HEK293 (cell line): ENCODE measurements at regions not wholly inside any gene's neighbourhood (a gene's known extent, or its start where the extent isn't known, plus 50 kb on each side); places are given as distances from the start of the nearest gene placed in this dataset.

ENCODE experiments used
- CTCF ChIA-PET: fragments of 350-600 bp; formaldehyde crosslinking; extraction: SDS; loops from one replicate; lab custom pipeline; 2021; ENCODE audit warnings: antibody characterized with exemption; lab: Yijun Ruan, JAX
- POLR2A ChIA-PET: fragments of 300-600 bp; formaldehyde crosslinking; extraction: SDS; loops from one replicate; lab custom pipeline; 2020; ENCODE audit warnings: antibody characterized with exemption, inconsistent platforms; lab: Yijun Ruan, JAX
- H3K27ac ChIP-seq: fragments of 200-500 bp; sonication (Bioruptor generic); 2 replicates; pipeline ENCODE4 v1.5.1; 2014; ENCODE audit warnings: low read depth, low read length, control low read depth, inconsistent platforms; ENCODE audit errors: extremely low read depth
- H3K36me3 ChIP-seq, 2 experiments: fragments of 200-500 bp in 1 of 2; sonication (Bioruptor generic) in 1 of 2; 1 replicate in 1 of 2; 2 replicates in 1 of 2; pipeline ENCODE4 v1.5.1; 2014 to 2017; ENCODE audit warnings: inconsistent platforms in 2 of 2, low read length in 2 of 2; ENCODE audit not compliant: control insufficient read depth in 2 of 2, insufficient read depth in 1 of 2
- H3K4me1 ChIP-seq: fragments of 200-500 bp; sonication (Bioruptor generic); 2 replicates; pipeline ENCODE4 v1.5.1; 2014; ENCODE audit warnings: mild to moderate bottlenecking, low read length, inconsistent platforms; ENCODE audit not compliant: control insufficient read depth, insufficient read depth
- H3K4me3 ChIP-seq: 2 replicates; pipeline ENCODE4 v1.5.1; 2011; ENCODE audit warnings: low read depth, mild to moderate bottlenecking, control low read depth, low read length, moderate library complexity
- H3K9me3 ChIP-seq: fragments of 200-500 bp; sonication (Bioruptor generic); 2 replicates; pipeline ENCODE4 v1.5.1; 2014; ENCODE audit warnings: low read depth, low read length, inconsistent platforms; ENCODE audit not compliant: control insufficient read depth, insufficient read depth
- GLI2 ChIP-seq: fragments of 450-650 bp; formaldehyde crosslinking; IDR thresholded peaks from 2 replicates; pipeline ENCODE4; 2017; ENCODE audit warnings: missing biosample characterization, missing genetic modification characterization, low read depth, borderline replicate concordance
- HIC1 ChIP-seq: fragments of 450-650 bp; formaldehyde crosslinking; IDR thresholded peaks from 2 replicates; pipeline ENCODE4 v1.5.1; 2016; ENCODE audit warnings: missing biosample characterization, missing genetic modification characterization
- WT1 ChIP-seq: fragments of 450-650 bp; formaldehyde crosslinking; IDR thresholded peaks from 2 replicates; pipeline ENCODE4 v1.5.1; 2016; ENCODE audit warnings: missing biosample characterization, missing genetic modification characterization
- ZBTB48 ChIP-seq: fragments of 450-650 bp; formaldehyde crosslinking; IDR thresholded peaks from 2 replicates; pipeline ENCODE4 v1.5.1; 2016; ENCODE audit warnings: missing biosample characterization, missing genetic modification characterization
- ZBTB8A ChIP-seq: fragments of 450-650 bp; formaldehyde crosslinking; IDR thresholded peaks from 2 replicates; pipeline ENCODE4 v1.5.1; 2016; ENCODE audit warnings: missing biosample characterization, missing genetic modification characterization
- ZFP3 ChIP-seq: fragments of 450-650 bp; formaldehyde crosslinking; IDR thresholded peaks from 2 replicates; pipeline ENCODE4 v1.5.1; 2016; ENCODE audit warnings: low read depth, missing biosample characterization, missing genetic modification characterization
- ZNF335 ChIP-seq: fragments of 450-650 bp; formaldehyde crosslinking; conservative IDR thresholded peaks from 2 replicates; pipeline ENCODE4 v1.5.1; 2016; ENCODE audit warnings: missing biosample characterization, missing genetic modification characterization
- ZNF514 ChIP-seq: fragments of 450-650 bp; formaldehyde crosslinking; IDR thresholded peaks from 2 replicates; pipeline ENCODE4 v1.5.1; 2016; ENCODE audit warnings: missing biosample characterization, missing genetic modification characterization
- ZNF660 ChIP-seq: fragments of 450-650 bp; IDR thresholded peaks from 2 replicates; pipeline ENCODE4 v1.5.1; 2018; ENCODE audit warnings: missing biosample characterization, mild to moderate bottlenecking, missing genetic modification characterization
- ZNF677 ChIP-seq: fragments of 450-650 bp; IDR thresholded peaks from 2 replicates; pipeline ENCODE4 v1.5.0; 2018; ENCODE audit warnings: missing biosample characterization, mild to moderate bottlenecking, missing genetic modification characterization, moderate library complexity
- ZNF843 ChIP-seq: fragments of 450-650 bp; formaldehyde crosslinking; IDR thresholded peaks from 2 replicates; pipeline ENCODE4 v1.5.1; 2016; ENCODE audit warnings: missing biosample characterization, missing genetic modification characterization
- ZXDB ChIP-seq: fragments of 450-650 bp; formaldehyde crosslinking; IDR thresholded peaks from 2 replicates; pipeline ENCODE4 v1.5.1; 2016; ENCODE audit warnings: missing biosample characterization, missing genetic modification characterization
- TF ChIP-seq, protein P1 (sequence below): fragments of 450-650 bp; formaldehyde crosslinking; IDR thresholded peaks from 2 replicates; pipeline ENCODE4 v1.5.1; 2016; ENCODE audit warnings: missing biosample characterization, missing genetic modification characterization
- TF ChIP-seq, protein P2 (sequence below): fragments of 450-650 bp; formaldehyde crosslinking; IDR thresholded peaks from 2 replicates; pipeline ENCODE4 v1.5.1; 2016; ENCODE audit warnings: missing biosample characterization, missing genetic modification characterization

GRCh38 chr7:33733870-33734650, 171.3 kb upstream of the BMPER start (continued):
- TF ChIP-seq, protein P1, sequence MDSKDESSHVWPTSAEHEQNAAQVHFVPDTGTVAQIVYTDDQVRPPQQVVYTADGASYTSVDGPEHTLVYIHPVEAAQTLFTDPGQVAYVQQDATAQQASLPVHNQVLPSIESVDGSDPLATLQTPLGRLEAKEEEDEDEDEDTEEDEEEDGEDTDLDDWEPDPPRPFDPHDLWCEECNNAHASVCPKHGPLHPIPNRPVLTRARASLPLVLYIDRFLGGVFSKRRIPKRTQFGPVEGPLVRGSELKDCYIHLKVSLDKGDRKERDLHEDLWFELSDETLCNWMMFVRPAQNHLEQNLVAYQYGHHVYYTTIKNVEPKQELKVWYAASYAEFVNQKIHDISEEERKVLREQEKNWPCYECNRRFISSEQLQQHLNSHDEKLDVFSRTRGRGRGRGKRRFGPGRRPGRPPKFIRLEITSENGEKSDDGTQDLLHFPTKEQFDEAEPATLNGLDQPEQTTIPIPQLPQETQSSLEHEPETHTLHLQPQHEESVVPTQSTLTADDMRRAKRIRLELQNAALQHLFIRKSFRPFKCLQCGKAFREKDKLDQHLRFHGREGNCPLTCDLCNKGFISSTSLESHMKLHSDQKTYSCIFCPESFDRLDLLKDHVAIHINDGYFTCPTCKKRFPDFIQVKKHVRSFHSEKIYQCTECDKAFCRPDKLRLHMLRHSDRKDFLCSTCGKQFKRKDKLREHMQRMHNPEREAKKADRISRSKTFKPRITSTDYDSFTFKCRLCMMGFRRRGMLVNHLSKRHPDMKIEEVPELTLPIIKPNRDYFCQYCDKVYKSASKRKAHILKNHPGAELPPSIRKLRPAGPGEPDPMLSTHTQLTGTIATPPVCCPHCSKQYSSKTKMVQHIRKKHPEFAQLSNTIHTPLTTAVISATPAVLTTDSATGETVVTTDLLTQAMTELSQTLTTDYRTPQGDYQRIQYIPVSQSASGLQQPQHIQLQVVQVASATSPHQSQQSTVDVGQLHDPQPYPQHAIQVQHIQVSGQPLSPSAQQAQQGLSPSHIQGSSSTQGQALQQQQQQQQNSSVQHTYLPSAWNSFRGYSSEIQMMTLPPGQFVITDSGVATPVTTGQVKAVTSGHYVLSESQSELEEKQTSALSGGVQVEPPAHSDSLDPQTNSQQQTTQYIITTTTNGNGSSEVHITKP (tag by site-specific recombination), result peak; percentile 83; the same call in 1 of the 2 replicates
- TF ChIP-seq ZNF514 (tag by site-specific recombination) (no peak), ZNF335 (peak; percentile 67; the same call in 1 of the 2 replicates), ZXDB (tag by site-specific recombination) (peak; percentile 88), WT1 (tag by site-specific recombination) (peak; percentile 99), HIC1 (tag by site-specific recombination) (0 out of 2 replicates have a peak, but pooled peaks have one; percentile 18), GLI2 (tag by site-specific recombination) (peak; percentile 57; the same call in 1 of the 2 replicates), ZBTB8A (no peak), ZBTB48 (tag by site-specific recombination) (no peak), ZNF843 (tag by site-specific recombination) (peak; percentile 89)
- TF ChIP-seq, protein P2, sequence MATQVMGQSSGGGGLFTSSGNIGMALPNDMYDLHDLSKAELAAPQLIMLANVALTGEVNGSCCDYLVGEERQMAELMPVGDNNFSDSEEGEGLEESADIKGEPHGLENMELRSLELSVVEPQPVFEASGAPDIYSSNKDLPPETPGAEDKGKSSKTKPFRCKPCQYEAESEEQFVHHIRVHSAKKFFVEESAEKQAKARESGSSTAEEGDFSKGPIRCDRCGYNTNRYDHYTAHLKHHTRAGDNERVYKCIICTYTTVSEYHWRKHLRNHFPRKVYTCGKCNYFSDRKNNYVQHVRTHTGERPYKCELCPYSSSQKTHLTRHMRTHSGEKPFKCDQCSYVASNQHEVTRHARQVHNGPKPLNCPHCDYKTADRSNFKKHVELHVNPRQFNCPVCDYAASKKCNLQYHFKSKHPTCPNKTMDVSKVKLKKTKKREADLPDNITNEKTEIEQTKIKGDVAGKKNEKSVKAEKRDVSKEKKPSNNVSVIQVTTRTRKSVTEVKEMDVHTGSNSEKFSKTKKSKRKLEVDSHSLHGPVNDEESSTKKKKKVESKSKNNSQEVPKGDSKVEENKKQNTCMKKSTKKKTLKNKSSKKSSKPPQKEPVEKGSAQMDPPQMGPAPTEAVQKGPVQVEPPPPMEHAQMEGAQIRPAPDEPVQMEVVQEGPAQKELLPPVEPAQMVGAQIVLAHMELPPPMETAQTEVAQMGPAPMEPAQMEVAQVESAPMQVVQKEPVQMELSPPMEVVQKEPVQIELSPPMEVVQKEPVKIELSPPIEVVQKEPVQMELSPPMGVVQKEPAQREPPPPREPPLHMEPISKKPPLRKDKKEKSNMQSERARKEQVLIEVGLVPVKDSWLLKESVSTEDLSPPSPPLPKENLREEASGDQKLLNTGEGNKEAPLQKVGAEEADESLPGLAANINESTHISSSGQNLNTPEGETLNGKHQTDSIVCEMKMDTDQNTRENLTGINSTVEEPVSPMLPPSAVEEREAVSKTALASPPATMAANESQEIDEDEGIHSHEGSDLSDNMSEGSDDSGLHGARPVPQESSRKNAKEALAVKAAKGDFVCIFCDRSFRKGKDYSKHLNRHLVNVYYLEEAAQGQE, result no peak
- TF ChIP-seq, all 188 proteins: peak for 27

GRCh38 chr7:33735403-33735802, 169.9 kb upstream of the BMPER start:
- CTCF ChIA-PET, result no interaction called here
- TF ChIP-seq ZNF335, result no peak
- TF ChIP-seq ZNF677 (tag by site-specific recombination), result no peak
- TF ChIP-seq ZNF660 (tag by site-specific recombination), result no peak
- peak; percentile 79 for TF ChIP-seq ZFP3 (tag by site-specific recombination)
- H3K9me3 ChIP-seq, result no peaks in the 10 kb centered on the region
- POLR2A ChIA-PET, result no interaction called here
- peak overlapping the region; percentile 72; the same call in 1 of the 2 replicates for H3K27ac ChIP-seq
- H3K36me3 ChIP-seq, result no peaks in the 10 kb centered on the region
- H3K4me1 ChIP-seq, result peaks cover 18% of the 10 kb centered on the region
- no peak overlapping the region for H3K4me3 ChIP-seq
